HEK293T (cell line): ENCODE measurements at regions not wholly inside any gene's neighbourhood (a gene's known extent, or its start where the extent isn't known, plus 50 kb on each side); places are given as distances from the start of the nearest gene placed in this dataset.

Experiments
- BHLHE40 ChIP-seq: fragments of 450-650 bp; IDR thresholded peaks from 2 replicates; pipeline ENCODE4 v1.6.1; 2016; ENCODE audit warnings: mild to moderate bottlenecking, moderate library complexity, borderline replicate concordance
- ELF4 ChIP-seq: fragments of 450-650 bp; IDR thresholded peaks from 2 replicates; pipeline ENCODE4 v1.6.1; 2017; ENCODE audit warnings: antibody characterized with exemption
- FOXA1 ChIP-seq: fragments of 450-650 bp; IDR thresholded peaks from 2 replicates; pipeline ENCODE4 v1.6.1; 2016; ENCODE audit warnings: mild to moderate bottlenecking
- FOXK2 ChIP-seq: fragments of 450-650 bp; IDR thresholded peaks from 2 replicates; pipeline ENCODE4 v1.6.1; 2016; ENCODE audit warnings: mild to moderate bottlenecking
- FOXM1 ChIP-seq: fragments of 450-650 bp; IDR thresholded peaks from 2 replicates; pipeline ENCODE4 v1.6.1; 2017; ENCODE audit warnings: mild to moderate bottlenecking, borderline replicate concordance
- HDGF ChIP-seq: fragments of 450-650 bp; IDR thresholded peaks from 2 replicates; pipeline ENCODE4 v1.6.1; 2017; ENCODE audit warnings: antibody characterized with exemption, borderline replicate concordance
- L3MBTL2 ChIP-seq: fragments of 450-650 bp; conservative IDR thresholded peaks from 2 replicates; pipeline ENCODE4 v1.6.1; 2016; ENCODE audit warnings: mild to moderate bottlenecking
- LEF1 ChIP-seq: fragments of 450-650 bp; IDR thresholded peaks from 2 replicates; pipeline ENCODE4 v1.6.1; 2017; ENCODE audit warnings: mild to moderate bottlenecking, borderline replicate concordance
- NFRKB ChIP-seq: fragments of 450-650 bp; IDR thresholded peaks from 2 replicates; pipeline ENCODE4 v1.6.1; 2016; ENCODE audit warnings: mild to moderate bottlenecking, moderate library complexity
- SP1 ChIP-seq: fragments of 450-650 bp; IDR thresholded peaks from 2 replicates; pipeline ENCODE4 v1.6.1; 2017
- SUZ12 ChIP-seq: fragments of 450-650 bp; IDR thresholded peaks from 2 replicates; pipeline ENCODE4 v1.6.1; 2016; ENCODE audit warnings: mild to moderate bottlenecking
- TARDBP ChIP-seq: fragments of 450-650 bp; IDR thresholded peaks from 2 replicates; pipeline ENCODE4 v1.6.1; 2016
- ZNF384 ChIP-seq: fragments of 450-650 bp; IDR thresholded peaks from 2 replicates; pipeline ENCODE4 v1.6.1; 2016
- TF ChIP-seq, protein P1 (sequence below): fragments of 450-650 bp; IDR thresholded peaks from 2 replicates; pipeline ENCODE4 v1.6.1; 2016

DNA sequence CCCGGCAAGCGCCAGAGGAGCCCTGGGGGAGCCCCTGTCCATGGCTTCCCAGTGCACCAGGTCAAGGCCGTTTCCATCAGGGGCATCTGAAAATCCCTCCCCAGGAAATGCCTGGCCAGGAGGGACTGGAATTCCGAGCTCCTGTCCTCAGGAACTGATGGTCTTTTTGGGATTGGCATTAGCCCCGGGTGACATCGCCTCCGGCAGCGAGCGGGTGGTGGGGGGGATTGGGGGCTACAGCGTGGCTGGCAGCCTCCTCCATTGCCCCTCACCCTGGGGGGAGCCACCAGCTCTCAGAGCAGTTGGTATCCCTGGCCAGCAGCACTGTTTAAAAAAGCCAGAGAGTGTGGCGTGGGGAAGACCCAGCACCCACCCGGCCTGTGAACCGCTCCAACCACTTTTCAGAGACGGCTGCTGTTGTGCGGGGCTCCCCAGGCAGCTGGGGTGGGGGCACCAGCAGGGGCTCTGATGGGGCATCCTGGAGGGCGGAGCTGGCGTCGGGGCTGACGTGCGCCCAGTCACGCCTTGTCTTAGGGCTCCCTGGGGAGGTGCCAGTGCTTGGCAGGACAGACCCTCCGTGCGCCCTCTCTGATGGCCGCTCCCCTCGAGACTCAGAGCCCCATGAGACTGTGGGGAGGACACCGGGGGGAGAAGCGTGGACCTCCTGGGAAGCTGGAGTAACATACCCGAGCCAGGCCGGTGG is 62.9 kb upstream of the TTC34 start:
- TF ChIP-seq SUZ12 (no peak), FOXM1 (no peak), FOXA1 (no peak), SP1 (no peak), ZNF384 (no peak), TARDBP (no peak), ELF4 (no peak), L3MBTL2 (no peak), FOXK2 (no peak), HDGF (no peak), BHLHE40 (no peak), LEF1 (no peak), NFRKB (no peak)
- TF ChIP-seq, protein P1, sequence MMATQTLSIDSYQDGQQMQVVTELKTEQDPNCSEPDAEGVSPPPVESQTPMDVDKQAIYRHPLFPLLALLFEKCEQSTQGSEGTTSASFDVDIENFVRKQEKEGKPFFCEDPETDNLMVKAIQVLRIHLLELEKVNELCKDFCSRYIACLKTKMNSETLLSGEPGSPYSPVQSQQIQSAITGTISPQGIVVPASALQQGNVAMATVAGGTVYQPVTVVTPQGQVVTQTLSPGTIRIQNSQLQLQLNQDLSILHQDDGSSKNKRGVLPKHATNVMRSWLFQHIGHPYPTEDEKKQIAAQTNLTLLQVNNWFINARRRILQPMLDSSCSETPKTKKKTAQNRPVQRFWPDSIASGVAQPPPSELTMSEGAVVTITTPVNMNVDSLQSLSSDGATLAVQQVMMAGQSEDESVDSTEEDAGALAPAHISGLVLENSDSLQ = no peak
